HG03159 (cell line): ENCODE measurements at regions not wholly inside any gene's neighbourhood (a gene's known extent, or its start where the extent isn't known, plus 50 kb on each side); places are given as distances from the start of the nearest gene placed in this dataset.

Source experiments
- ATAC-seq: cut with Tn5 transposase; IDR thresholded peaks from one replicate; pipeline ENCODE4 v1.9.1; 2021; ENCODE audit warnings: mild to moderate bottlenecking, moderate library complexity; ENCODE audit not compliant: unreplicated experiment

- no peak for ATAC-seq
These were observed 214.7 kb downstream of the SS18 start for GRCh38 chr18:25875551-25876240.

GRCh38 chr18:25873833-25874232 is 216.6 kb downstream of the SS18 start:
- ATAC-seq: no peak

DNA sequence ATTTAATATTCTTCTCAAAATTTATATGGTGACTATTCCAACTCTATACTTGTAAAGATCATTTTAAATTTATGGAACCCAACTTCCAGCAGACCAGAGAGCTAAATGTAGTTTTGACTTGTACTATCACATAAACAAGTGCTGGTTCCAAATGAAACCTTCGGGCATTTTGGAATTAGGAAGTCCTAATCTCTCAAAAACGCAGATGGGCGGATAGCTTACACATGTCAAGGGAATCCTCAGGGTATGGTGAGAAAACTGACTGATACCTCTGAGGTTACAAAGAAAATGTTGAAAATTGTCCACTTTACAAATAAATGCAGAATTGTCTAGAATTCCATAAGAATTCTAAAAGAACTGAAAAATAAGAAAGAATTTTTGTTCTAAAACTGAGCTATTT is 224.1 kb downstream of the SS18 start:
- ATAC-seq: no peak

- no peak for ATAC-seq
These were observed 227.4 kb downstream of the SS18 start for GRCh38 chr18:25862881-25863600.

DNA sequence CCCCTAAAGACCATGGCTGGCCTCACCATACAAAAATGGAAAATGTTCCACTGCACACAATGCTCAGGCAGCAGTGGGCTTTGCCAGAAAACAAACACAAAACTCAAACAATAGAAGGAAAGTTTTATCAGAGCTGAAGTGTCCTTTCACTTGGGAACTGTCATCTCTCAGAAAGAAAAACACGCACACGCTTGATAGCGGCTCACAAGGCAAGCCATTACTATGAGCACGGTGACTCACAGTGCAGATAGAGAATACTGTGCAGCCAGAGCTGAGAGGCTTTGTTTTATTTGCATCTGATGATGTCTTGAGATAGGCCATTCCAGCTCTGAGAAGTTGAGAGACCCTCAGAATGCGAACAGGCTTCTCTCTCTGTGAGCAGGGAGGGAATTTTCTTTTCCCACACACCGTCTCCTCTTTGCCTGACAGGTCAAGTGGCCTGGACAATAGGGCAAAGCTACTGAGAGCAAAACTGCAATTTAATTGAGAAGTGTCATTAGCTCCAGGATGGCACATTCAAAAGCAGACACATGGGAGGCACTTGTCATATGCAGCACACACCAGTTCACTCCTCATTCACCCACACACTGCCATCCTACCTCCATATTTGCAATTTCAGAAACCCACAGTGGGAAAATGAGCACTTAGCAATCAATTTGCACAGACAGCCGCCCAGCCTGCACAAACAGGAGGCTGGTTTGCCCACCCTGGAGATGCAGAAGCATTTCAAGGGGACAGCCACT is 236.6 kb downstream of the SS18 start:
- ATAC-seq: no peak

DNA sequence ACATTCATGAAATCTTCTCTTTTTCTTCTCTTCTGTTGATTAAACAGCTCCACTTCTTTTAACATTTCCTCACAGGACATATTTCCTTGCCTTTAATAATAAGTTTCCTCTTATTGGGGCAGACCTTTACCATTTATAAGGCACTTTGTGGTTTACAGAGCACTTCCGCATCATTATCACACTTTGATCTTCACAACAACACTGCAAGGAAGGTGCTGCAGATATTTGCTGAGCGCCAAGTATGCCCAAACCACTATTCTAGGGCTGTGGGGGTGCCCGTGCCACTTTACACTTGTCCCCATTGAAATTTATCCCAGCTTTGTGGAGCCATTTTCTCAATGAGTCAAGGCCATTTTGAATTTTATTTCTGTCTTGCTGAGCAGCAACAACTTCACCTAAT is 246.6 kb downstream of the SS18 start:
- ATAC-seq: no peak

GRCh38 chr18:25842665-25843064 is 247.7 kb downstream of the SS18 start:
- ATAC-seq: no peak

- no peak for ATAC-seq
These were observed 256.4 kb downstream of the SS18 start for GRCh38 chr18:25834061-25834460.

GRCh38 chr18:25832001-25832604 is 258.3 kb downstream of the SS18 start:
- ATAC-seq: peak; percentile 65

DNA sequence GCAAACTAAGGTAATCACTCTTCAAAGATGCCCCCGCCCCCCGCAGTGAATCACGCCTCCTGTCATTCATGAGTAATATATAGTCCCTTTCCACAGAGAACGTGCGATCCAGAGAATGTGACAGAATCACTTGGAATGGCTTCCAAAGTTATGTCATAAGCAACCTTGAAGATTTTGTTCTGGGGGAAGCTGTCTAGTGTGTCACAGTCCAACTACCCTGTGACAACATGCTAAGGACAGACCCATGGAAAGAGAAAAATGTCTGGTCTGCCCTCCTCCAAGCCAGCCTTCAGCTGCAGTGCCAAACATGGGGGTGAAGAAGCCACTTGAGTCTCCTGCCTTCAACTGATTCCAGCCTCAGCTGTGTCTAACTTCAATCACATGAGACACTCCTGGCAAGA is 259.1 kb downstream of the SS18 start:
- no peak for ATAC-seq

GRCh38 chr18:25830787-25831186 is 259.6 kb downstream of the SS18 start:
- ATAC-seq: no peak

DNA sequence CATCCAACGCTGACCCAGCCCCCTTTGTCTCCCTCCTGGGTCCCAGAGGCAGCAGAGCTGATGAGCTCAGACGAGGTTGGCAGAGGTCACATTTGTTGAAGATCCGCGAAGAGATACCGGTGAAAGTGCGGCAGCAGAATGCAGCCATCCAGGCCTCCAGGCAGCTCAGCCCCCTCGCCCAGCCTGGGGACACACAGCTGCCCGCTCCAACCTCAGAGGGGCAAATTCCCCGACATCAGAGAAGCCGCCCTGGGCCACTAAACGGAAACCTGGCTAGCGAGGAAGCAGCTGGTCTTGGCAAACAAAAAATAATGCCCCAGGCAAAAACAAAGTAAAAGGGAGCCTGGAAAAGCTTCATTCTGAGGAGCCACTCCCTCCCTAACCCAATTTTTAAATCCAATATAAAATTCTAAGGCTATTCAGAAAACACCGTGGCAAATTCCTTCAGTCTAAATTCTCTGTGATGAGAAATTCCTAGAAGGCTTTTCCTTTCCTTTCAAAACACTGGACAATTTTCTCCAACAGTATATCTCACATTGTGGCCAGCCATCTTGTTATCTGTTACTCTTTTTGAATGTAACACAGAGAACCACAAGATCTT is 262.4 kb downstream of the SS18 start:
- ATAC-seq: no peak

DNA sequence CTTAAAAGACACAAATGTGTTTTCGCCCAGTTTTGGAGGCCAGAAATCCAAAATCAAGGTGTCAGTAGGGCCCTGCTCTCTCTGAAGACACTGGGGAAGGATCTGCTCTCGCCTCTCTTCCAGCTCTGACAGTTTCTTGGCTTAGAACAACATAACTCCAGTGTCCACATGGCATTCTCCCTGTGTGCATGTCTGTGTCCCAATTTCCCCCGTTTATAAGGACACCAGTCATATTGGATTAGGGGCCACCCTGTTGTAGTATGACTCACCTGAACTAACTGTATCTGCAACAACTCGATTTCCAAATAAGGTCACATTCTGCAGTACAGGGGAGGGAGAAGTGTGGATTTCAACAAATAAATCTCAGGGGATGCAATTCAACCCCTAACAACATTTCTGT is 263.2 kb downstream of the SS18 start:
- no peak for ATAC-seq

GRCh38 chr18:25826823-25827222 is 263.6 kb downstream of the SS18 start:
- no peak for ATAC-seq

- ATAC-seq: no peak
These were observed 264.2 kb downstream of the SS18 start for GRCh38 chr18:25825979-25826776.

- no peak for ATAC-seq
These were observed 265.4 kb downstream of the SS18 start for GRCh38 chr18:25825056-25825455.

- no peak for ATAC-seq
These were observed 270.6 kb downstream of the SS18 start for GRCh38 chr18:25819746-25820363.

- ATAC-seq: no peak
These were observed 271.9 kb downstream of the SS18 start for GRCh38 chr18:25818505-25818904.

DNA sequence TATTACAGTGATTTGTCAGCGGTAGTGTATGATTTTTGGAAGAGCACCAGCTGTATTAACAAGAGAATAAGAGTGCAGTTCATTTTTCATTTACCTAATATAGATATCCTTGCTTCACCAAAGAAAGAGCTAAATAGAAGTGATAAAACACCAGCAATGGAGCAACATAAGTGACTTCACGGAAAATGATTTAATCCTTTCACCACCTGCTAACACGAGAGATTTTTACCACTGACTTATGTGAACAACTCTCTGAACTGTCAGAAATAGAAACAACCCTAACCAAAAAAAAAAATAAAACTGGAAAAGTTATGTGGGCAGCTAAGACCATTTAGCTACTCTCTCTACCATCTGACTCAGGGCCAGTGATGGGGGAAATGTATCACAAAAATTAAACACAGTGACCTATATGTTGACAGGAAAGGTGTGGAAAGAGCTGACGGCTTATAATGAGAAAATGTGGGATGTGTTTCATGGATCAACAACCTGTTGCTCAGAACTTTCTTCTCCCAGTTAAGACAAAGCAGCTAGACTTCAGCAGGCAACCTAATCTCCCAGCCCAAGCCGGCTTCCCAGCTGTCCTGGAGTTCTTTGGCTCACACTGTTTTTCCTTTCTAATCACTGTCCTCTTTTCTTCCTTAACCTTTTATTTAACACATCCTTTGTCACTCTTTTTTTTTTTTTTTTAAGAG is 272.7 kb downstream of the SS18 start:
- ATAC-seq: no peak
